HG03342 (cell line): ENCODE measurements at regions not wholly inside any gene's neighbourhood (a gene's known extent, or its start where the extent isn't known, plus 50 kb on each side); places are given as distances from the start of the nearest gene placed in this dataset.
"Not testable (repeated sequence)": the region's sequence is repeated elsewhere in the genome, so short reads cannot be mapped to it uniquely, and the experiment has no call there.

Source experiments
- ATAC-seq: cut with Tn5 transposase; IDR thresholded peaks from one replicate; pipeline ENCODE4 v1.9.1; 2021; ENCODE audit warnings: mild to moderate bottlenecking, moderate library complexity; ENCODE audit not compliant: unreplicated experiment

DNA sequence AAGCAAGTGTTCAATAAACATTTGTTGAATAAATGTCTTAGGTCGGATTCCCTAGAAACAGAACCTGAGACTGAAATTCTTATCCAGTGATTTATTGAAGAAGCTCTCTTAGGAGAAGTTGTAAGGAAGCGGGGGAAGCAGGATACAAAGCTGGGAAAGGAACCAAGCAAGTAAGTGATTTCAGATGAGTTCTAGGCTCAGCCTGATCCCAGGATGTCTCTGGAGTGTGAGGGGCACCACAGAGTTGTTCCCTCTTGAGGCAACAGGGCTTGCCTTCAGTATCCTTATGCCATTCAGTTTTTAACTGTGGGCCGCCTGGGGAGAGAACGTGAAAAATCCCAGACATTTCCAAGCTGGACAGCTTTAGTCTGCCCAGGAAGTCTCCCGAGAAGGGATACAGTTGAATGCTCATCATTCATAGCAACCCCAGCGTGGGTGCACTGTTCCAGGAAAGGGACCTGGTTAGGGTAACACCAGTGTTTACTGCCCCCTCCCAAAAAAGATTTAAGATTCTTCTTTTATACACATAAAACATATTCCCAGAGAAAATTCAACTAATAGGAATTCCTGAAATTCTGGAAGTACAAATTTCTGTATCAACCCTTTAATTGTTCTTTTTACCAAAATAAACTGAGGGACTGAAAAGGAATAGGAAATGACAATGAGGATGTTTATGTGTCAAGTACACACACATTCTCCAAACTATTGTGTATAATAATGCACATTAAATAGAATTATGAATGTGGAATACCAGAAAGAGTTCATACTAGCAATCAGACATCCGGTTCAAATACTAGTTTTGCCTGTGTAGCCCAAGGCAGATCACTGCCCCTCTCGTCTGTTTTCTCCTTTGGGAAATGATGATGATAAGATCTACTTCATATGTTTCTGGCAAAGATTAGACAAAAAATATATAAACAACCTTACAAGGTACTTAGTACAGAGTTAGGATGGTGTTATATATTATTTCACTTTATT is 592.1 kb upstream of the CDH2 start:
- ATAC-seq = no peak

GRCh38 chr18:28767727-28768211 is 590.8 kb upstream of the CDH2 start:
- no peak for ATAC-seq

- no peak for ATAC-seq
Observed at GRCh38 chr18:28767201-28767600, 590.3 kb upstream of the CDH2 start.

DNA sequence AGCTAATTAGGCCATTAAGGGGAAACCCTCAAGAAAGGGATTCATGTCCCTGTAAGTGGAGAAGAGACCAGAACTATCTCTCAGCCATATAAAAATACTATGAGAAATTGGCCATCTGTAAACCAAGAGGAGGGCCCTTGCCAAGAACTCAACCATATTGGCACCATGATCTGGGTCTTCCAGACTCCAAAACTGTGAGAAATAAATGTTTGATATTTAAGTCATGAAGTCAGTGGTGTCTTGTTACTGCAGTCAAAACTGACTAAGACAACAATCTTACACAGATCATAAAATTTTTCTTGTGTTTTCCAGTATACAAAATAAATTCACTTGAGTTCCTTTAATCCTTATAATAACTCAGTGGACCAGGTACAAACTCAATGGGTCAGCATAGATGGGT is 589.8 kb upstream of the CDH2 start:
- ATAC-seq = no peak

DNA sequence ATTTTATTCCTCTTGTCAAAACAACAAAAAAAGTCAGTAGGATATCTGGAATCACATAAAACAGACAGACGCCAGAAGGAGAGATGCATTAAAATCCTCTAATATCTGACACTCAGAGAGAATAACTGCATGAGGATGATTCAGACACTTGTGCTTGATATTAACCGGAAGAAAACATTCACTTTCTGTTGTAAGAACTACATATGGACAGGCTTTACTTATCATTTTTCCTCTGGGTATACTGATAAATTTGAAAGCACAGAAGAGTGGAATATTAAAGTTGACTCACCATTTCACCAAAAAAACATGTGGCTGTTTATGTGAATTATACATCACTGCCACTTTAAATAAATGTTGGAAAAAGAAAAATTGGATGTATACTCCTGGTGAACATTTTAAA is 589.1 kb upstream of the CDH2 start:
- no peak for ATAC-seq

DNA sequence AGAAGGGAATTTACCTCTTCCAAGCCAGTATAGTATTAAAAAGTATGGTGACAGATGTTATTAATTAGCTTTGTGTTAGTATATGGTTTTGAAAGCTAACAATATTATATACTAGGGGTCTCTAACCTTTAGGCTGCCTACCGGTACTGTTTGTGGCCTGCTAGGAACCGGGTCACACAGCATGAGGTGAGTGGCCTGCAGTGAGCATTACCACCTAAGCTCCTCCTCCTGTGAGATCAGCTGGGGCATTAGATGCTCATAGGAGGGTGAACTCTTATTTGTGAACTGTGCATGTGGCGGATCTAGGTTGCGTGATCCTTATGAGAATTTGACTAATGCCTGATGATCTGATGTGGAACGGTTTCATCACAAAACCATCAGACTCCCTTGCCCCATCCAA is 583.4 kb upstream of the CDH2 start:
- no peak for ATAC-seq

GRCh38 chr18:28757466-28758008 is 580.6 kb upstream of the CDH2 start:
- no peak for ATAC-seq

DNA sequence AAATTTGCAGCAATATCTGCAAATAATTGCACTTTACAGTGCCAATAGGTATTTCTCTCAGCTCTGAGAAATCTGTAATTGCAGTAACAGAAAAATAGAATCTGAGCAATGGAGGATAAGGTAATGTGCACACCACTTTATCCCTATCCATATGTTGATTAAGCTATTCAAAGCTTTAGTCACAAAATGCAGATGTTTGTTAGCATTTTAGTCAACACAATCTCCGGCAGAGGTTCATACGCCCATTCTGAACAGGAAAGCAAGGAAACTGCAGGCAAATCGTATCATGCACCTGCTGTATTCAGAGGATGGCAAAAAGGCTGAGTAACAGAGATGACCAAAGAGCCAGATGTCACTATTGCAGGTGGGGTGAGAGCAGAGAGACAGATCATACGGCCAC is 566.2 kb upstream of the CDH2 start:
- no peak for ATAC-seq

DNA sequence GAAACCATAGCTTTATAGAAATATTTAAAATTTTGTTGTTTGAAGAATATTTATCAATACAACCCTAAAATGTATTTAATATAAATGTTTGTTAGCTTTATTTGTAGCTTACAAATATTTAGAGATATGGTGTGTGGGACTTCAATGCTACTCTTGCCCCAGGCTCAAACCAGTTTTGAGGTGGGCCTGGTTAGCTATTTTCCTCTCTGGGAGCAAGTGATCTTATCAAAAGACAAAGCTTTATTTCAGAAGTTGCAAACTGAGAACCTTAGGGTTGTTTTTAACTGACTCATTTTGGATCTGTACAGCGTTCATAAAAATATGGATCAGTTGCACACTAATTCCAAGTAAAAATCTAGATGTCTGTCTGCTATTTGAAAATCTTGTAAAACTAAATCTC is 563.6 kb upstream of the CDH2 start:
- no peak for ATAC-seq

DNA sequence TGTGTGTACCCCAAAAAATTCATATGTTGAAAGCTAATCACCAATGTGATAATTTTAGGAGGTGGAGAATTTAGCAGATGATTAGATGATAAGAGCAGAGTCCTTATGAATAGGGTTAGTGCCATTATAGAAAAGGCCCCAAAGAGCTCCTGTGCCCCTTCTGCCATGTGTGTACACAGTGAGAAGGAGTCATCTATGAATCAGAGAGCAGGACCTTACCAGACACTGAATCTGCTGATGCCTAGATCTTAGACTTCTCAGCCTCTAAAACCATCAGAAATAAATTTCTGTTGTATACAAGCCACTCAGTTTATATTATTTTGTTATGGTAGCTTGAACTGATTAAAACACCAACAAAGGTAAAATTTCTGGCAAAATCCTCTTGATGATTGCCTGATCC is 560.0 kb upstream of the CDH2 start:
- ATAC-seq = no peak

GRCh38 chr18:28736223-28736622 is 559.3 kb upstream of the CDH2 start:
- no peak for ATAC-seq

- no peak for ATAC-seq
Observed at GRCh38 chr18:28735731-28736130, 558.8 kb upstream of the CDH2 start.

- ATAC-seq = no peak
Observed at GRCh38 chr18:28729321-28729720, 552.4 kb upstream of the CDH2 start.

GRCh38 chr18:28728891-28729290 is 552.0 kb upstream of the CDH2 start:
- ATAC-seq = no peak

DNA sequence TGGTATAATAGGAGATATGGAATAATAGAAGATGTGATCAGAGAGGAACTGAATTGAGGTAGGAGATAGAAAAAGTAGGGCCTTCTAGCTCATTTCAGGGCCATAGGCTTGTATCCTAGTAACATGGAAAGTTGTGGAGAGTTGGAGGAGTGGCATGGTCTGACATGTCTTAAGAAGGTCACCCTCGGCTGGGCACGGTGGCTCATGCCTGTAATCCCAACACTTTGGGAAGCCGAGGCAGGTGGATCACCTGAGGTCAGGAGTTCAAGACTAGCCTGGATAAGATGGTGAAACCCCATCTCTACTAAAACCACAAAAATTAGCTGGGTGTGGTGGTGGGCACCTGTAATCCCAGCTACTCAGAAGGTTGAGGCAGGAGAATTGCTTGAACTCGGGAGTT is 550.3 kb upstream of the CDH2 start:
- ATAC-seq = not testable (repeated sequence)

GRCh38 chr18:28725876-28726275 is 548.9 kb upstream of the CDH2 start:
- ATAC-seq = no peak

DNA sequence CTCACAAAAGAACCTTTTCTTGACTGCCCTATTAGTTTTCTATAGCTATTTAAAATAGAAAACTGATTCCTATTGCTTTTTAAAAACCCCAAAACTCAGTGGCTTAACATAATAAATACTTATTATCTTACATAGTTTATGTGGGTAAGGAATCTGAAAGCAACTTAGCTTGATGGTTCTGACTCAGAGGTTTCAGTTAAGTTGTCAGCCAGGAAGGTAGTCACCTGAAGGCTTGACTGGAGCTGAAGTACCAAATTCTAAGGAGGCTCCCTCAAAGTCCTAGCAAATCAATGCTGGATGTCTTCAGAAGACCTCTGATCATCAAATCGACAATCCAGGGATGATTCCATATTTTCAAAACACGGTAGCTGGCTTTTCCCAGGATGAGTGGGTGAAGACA is 546.6 kb upstream of the CDH2 start:
- no peak for ATAC-seq

DNA sequence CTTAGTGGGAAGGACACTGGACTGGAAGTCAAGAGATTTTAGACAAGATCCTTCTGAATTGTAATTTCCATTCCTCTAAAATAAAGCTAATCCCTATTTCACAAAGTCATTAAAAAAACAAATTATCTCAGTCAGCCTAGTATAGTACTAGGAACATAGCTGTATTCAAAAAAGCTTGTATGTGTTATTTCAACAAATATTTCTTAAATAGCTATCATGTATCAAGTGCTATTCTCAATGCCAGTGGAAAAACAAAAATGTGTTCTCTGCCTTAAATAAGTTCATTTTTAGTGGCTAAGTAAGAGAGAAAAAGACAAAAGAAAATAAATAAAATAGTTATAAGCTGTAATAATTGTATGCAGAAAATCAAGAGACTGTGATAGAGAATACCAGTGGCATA is 541.8 kb upstream of the CDH2 start:
- no peak for ATAC-seq

DNA sequence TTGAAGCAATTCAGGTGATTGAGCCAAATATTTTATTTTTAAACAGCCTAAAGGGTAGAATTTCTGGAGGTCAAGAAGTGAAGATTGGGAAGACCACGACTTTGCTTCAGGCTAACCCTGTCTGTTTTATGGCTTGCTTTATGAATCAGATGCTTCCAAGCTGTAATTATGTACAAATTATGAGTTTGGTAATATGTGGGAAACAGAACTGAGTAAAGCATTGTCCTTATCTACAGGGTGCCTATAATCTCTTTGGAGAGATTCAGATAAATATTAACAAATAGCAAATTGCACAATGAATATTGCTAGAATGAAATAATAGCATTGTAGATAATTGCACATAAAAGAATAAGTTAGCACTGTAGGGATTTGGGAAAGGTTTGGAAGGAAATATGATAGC is 539.4 kb upstream of the CDH2 start:
- ATAC-seq = no peak

DNA sequence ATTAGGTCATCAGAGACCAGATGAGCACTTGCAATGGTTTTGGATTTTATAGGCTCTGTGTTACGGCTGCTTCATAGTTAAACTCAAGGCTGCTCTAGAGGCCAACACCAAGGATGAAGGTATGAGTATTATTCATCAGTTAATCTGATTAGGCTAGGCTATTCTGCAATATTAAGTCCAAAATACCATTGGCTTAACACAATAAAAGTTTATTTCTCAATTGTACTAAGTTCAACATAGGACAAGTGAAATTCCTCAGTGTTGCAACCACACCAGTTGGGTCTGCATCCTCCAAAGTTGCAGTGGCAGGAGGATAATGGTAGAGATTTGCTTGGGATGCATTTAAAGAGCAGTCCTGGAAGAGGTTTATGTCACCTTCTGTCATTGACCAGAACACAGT is 538.3 kb upstream of the CDH2 start:
- ATAC-seq = no peak

DNA sequence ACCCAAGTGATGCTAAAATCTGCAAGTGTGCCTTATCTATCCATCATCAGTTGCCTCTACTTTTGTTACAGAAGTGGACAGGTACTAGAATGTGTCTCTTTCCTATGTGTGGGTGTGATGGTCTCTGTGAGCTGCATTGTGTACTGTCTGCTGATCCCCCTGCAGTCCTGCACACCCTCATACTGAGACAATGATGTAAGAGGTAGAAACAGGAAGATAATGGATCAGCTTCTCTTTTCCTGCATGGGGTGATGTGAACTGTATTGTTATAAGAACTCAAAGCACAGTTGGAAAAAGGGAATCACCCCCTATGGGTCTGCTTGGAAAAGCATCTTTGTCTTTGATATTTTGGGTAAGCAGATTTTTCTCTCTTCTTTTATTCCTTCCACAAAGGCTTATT is 537.6 kb upstream of the CDH2 start:
- ATAC-seq = no peak

DNA sequence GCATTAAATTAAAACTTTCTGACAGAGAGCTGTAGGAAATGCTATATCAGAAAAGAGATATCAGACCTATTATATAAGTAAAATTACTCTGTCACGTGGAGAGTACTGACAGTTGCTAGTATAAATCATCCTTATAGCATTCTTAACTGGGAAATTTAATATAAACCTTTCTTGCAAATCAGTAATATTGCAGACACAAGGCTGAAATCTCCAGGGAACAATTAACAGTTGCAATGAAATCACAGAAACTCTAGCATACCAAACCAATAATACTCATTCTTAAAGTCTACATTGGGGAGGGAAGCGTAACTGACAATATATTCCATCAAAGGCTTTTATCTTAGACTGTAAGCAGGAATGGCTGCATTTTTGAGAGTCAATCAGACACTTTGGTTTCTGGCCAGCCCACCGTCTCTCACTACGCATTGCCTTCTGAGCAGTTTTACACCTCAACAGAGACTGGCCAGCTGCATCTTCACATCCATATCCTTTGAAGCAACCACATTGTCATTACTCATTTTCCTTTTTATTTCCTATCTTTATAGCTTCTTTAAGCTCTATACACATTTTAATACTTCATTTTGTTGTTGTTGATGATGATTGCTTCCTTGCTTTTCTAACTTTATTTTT is 536.0 kb upstream of the CDH2 start:
- ATAC-seq = no peak
